SU-DHL-6 (cell line): ENCODE measurements at regions not wholly inside any gene's neighbourhood (a gene's known extent, or its start where the extent isn't known, plus 50 kb on each side); places are given as distances from the start of the nearest gene placed in this dataset.

Experiments
- CTCF ChIP-seq: fragments of 200-600 bp; sonication (generic); IDR thresholded peaks from one replicate; pipeline ENCODE4 v1.5.1; 2017; ENCODE audit warnings: antibody characterized with exemption, mild to moderate bottlenecking, low read length, moderate library complexity; ENCODE audit not compliant: insufficient read depth, poor library complexity, severe bottlenecking
- EZH2phosphoT487 ChIP-seq: fragments of 200-600 bp; sonication (generic), shearing (Covaris generic); conservative IDR thresholded peaks from 2 replicates; pipeline ENCODE4 v1.6.1; 2018; ENCODE audit warnings: mild to moderate bottlenecking, antibody characterized with exemption, low read length, moderate library complexity, mixed read lengths

- TF ChIP-seq CTCF (no peak), EZH2phosphoT487 (no peak)
These were observed 79.4 kb downstream of the PJA1 start for GRCh38 chrX:69085826-69086225.
